ENCODE measurements at regions not wholly inside any gene's neighbourhood (a gene's known extent, or its start where the extent isn't known, plus 50 kb on each side); places are given as distances from the start of the nearest gene placed in this dataset.

DNA sequence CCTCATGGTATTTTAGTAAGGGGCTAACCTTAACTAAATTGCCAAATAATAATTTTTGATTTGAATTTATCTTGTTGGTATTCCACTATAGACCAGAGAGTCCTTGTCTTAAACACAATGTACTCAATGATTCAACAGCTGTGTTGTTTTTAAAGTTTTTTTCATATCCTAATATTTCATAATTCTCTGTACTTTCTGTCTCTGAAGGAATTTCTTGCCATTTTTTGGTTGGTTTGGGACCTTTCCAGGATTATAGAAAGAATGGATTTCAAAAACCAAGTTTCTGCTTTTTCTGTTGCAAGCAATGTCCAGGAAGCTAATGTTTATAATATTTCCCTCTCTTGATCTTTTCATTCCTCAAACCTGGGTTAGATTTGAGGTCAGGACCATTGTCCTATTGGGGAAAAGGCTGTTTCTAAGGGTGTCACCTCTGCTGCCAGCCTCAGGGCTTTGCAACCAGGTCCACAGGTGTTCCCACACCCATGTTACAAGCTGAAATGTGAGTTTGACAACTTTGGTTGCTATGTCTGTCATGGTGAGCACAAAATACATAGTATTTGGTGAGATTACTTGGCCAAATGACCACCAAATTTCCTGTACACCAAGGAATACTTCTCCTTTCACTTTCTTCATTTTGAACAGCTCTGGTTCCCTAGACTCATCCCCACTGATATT lies 363.7 kb upstream of the RGMA start:
- no peak for TF ChIP-seq POLR2A (IDR thresholded peaks at IDR 0.05)
- TF ChIP-seq, protein P1, sequence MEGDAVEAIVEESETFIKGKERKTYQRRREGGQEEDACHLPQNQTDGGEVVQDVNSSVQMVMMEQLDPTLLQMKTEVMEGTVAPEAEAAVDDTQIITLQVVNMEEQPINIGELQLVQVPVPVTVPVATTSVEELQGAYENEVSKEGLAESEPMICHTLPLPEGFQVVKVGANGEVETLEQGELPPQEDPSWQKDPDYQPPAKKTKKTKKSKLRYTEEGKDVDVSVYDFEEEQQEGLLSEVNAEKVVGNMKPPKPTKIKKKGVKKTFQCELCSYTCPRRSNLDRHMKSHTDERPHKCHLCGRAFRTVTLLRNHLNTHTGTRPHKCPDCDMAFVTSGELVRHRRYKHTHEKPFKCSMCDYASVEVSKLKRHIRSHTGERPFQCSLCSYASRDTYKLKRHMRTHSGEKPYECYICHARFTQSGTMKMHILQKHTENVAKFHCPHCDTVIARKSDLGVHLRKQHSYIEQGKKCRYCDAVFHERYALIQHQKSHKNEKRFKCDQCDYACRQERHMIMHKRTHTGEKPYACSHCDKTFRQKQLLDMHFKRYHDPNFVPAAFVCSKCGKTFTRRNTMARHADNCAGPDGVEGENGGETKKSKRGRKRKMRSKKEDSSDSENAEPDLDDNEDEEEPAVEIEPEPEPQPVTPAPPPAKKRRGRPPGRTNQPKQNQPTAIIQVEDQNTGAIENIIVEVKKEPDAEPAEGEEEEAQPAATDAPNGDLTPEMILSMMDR (IDR thresholded peaks at IDR 0.05): no peak

All from uterus (tissue), 2 donors.